HepG2 (cell line): ENCODE measurements at regions not wholly inside any gene's neighbourhood (a gene's known extent, or its start where the extent isn't known, plus 50 kb on each side); places are given as distances from the start of the nearest gene placed in this dataset.

Source experiments
- DPF2 ChIP-seq: sonication (generic); formaldehyde crosslinking; IDR thresholded peaks from 2 replicates; pipeline ENCODE4 v1.4.0; 2020; ENCODE audit warnings: mild to moderate bottlenecking, low read depth, missing genetic modification reagents, borderline replicate concordance
- MXI1 ChIP-seq: IDR thresholded peaks from 3 replicates; pipeline ENCODE4 v1.6.1; 2012; ENCODE audit warnings: low read depth, low read length, inconsistent platforms, borderline replicate concordance
- ONECUT2 ChIP-seq: sonication (generic); formaldehyde crosslinking; IDR thresholded peaks from 2 replicates; pipeline ENCODE4 v1.4.0; 2020; ENCODE audit warnings: missing genetic modification reagents
- POLR2A ChIP-seq, 2 experiments: IDR thresholded peaks; 2 replicates each; pipeline ENCODE4 v1.6.1; 2011; ENCODE audit warnings: low read depth in 2 of 2, low read length in 2 of 2, mild to moderate bottlenecking in 1 of 2, moderate library complexity in 1 of 2; ENCODE audit not compliant: insufficient read depth in 1 of 2
- SIN3A ChIP-seq: IDR thresholded peaks from 2 replicates; pipeline ENCODE4 v1.6.1; 2011; ENCODE audit warnings: low read depth, mild to moderate bottlenecking, control low read depth, low read length, borderline replicate concordance
- SMC3 ChIP-seq: IDR thresholded peaks from 2 replicates; pipeline ENCODE4 v1.6.1; 2011; ENCODE audit warnings: low read length, improper control_type of control experiment
- ZNF569 ChIP-seq: sonication (generic); formaldehyde crosslinking; IDR thresholded peaks from 2 replicates; pipeline ENCODE4 v1.5.0; 2020; ENCODE audit warnings: mild to moderate bottlenecking, missing genetic modification reagents, moderate library complexity, borderline replicate concordance

DNA sequence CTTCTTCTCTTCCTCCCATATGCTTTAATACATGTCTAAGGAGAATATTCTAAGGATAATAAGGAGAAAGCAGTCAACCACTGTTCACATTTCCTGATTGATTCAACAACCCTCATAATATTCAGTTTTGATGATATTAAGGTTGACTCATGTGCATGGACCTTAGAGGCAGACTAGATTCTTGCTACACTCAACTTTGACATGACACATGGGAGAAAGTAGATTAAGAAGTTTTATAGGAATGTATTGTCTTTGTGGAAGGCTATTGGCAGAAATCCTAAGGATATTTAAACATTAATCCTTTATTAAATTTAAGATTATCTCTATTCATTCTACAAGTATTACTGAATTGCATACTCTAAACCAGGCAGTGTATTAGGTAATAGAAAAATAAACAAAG lies 309.1 kb upstream of the CYRIA start:
- no peak for TF ChIP-seq SIN3A
- no peak for TF ChIP-seq POLR2A (IDR thresholded peaks at IDR 0.05; ENCODE audit: insufficient read depth in 1 of 2, low read depth in 2 of 2, low read length in 2 of 2)
- TF ChIP-seq SMC3, result no peak
- no peak for TF ChIP-seq DPF2 (CRISPR knock-in tag)
- TF ChIP-seq ONECUT2 (CRISPR knock-in tag), result no peak
- TF ChIP-seq ZNF569 (CRISPR knock-in tag), result no peak
- TF ChIP-seq MXI1, result no peak
